Astrocyte (in vitro differentiated cells and primary cell): ENCODE measurements at regions not wholly inside any gene's neighbourhood (a gene's known extent, or its start where the extent isn't known, plus 50 kb on each side); places are given as distances from the start of the nearest gene placed in this dataset.

Source experiments
- DNase-seq: peaks from one replicate; pipeline ENCODE4 v3.0.0-alpha.2; 2010; ENCODE audit warnings: low read depth
- FAIRE-seq: peaks from 2 replicates; lab custom pipeline; 2011; peaks lifted over from hg19 to GRCh38; lab: Jason Lieb, UNC
- H2AFZ ChIP-seq: 2 replicates; pipeline ENCODE4 v1.6.0; 2012; ENCODE audit warnings: low read depth, low read length, inconsistent platforms
- H3K27ac ChIP-seq: 2 replicates; pipeline ENCODE4 v1.5.1; 2011; ENCODE audit warnings: low read depth, low read length, inconsistent platforms
- H3K27me3 ChIP-seq: 2 replicates; pipeline ENCODE4 v1.6.0; 2011; ENCODE audit warnings: low read length, inconsistent platforms; ENCODE audit not compliant: insufficient read depth
- H3K36me3 ChIP-seq: 2 replicates; pipeline ENCODE4 v1.5.1; 2011; ENCODE audit warnings: low read length, inconsistent platforms; ENCODE audit not compliant: insufficient read depth
- H3K4me1 ChIP-seq: 2 replicates; pipeline ENCODE4 v1.5.1; 2011; ENCODE audit warnings: low read length, inconsistent platforms; ENCODE audit not compliant: insufficient read depth
- H3K4me2 ChIP-seq: 2 replicates; pipeline ENCODE4 v1.6.0; 2012; ENCODE audit warnings: low read length, inconsistent platforms
- H3K4me3 ChIP-seq: 2 replicates; pipeline ENCODE4 v1.5.1; 2011; ENCODE audit warnings: low read depth, mild to moderate bottlenecking, low read length, inconsistent platforms; ENCODE audit not compliant: insufficient read depth
- H3K79me2 ChIP-seq: 2 replicates; pipeline ENCODE4 v1.6.0; 2012; ENCODE audit warnings: mild to moderate bottlenecking, low read length, inconsistent platforms; ENCODE audit not compliant: insufficient read depth
- H3K9ac ChIP-seq: 2 replicates; pipeline ENCODE4 v1.6.0; 2012; ENCODE audit warnings: mild to moderate bottlenecking, low read length, inconsistent platforms
- H3K9me3 ChIP-seq: 2 replicates; pipeline ENCODE4 v1.5.1; 2012; ENCODE audit warnings: low read depth, mild to moderate bottlenecking, low read length, inconsistent platforms; ENCODE audit not compliant: insufficient read depth
- H4K20me1 ChIP-seq: 2 replicates; pipeline ENCODE4 v1.6.0; 2012; ENCODE audit warnings: low read length, inconsistent platforms; ENCODE audit not compliant: insufficient read depth
- H3K27ac Mint-ChIP-seq: one replicate; pipeline ENCODE4 v1.8.0; 2021; ENCODE audit warnings: mild to moderate bottlenecking, mixed read lengths; ENCODE audit not compliant: unreplicated experiment
- H3K27me3 Mint-ChIP-seq: one replicate; pipeline ENCODE4 v1.8.0; 2021; ENCODE audit warnings: low read depth, mixed read lengths; ENCODE audit not compliant: unreplicated experiment
- H3K36me3 Mint-ChIP-seq: one replicate; pipeline ENCODE4 v1.8.0; 2021; ENCODE audit warnings: low read depth, mixed read lengths; ENCODE audit not compliant: unreplicated experiment
- H3K4me1 Mint-ChIP-seq: one replicate; pipeline ENCODE4 v1.8.0; 2021; ENCODE audit warnings: low read depth, mixed read lengths; ENCODE audit not compliant: unreplicated experiment
- H3K4me3 Mint-ChIP-seq: one replicate; pipeline ENCODE4 v1.8.0; 2021; ENCODE audit warnings: mild to moderate bottlenecking, moderate library complexity, mixed read lengths; ENCODE audit not compliant: unreplicated experiment
- H3K9me3 Mint-ChIP-seq: one replicate; pipeline ENCODE4 v1.8.0; 2021; ENCODE audit warnings: mild to moderate bottlenecking, mixed read lengths; ENCODE audit not compliant: unreplicated experiment
- CTCF ChIP-seq: IDR thresholded peaks from 2 replicates; pipeline ENCODE4 v1.5.1; 2011; ENCODE audit warnings: low read depth, mild to moderate bottlenecking, inconsistent platforms, low read length, moderate library complexity; ENCODE audit not compliant: insufficient read depth
- EZH2 ChIP-seq: IDR thresholded peaks from 2 replicates; pipeline ENCODE4 v1.6.1; 2012; ENCODE audit warnings: mild to moderate bottlenecking, low read length, inconsistent platforms; ENCODE audit not compliant: insufficient read depth

DNA sequence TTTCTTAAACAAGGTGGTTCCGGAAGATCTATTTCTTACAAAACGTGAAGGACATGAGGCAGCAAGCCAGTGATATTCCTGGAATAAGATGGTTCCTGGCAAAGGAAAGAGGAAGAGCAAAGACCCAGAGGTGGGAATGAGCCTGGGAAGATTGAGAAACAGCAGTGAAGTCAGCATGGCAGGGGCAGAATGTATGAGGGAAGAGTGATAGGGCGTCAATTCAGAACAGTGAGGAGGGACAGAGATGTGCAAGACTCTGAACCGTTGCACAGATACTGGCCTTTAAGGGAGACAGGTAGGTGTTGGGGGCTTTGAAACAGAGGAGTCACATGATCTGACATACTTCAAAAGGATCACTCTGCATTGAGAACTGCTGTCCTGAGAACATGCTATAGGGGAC lies 338.3 kb downstream of the CBLN4 start:
- Histone ChIP-seq H3K9ac (no peak overlapping the region), H3K4me1 (no peaks in the 10 kb centered on the region), H3K4me2 (no peak overlapping the region), H2AFZ (no peak overlapping the region), H3K4me3 (no peak overlapping the region), H3K36me3 (no peaks in the 10 kb centered on the region), H3K27ac (no peak overlapping the region), H3K9me3 (no peaks in the 10 kb centered on the region), H3K79me2 (no peaks in the 10 kb centered on the region), H3K27me3 (no peaks in the 10 kb centered on the region), H4K20me1 (no peaks in the 10 kb centered on the region)
- FAIRE-seq (no peak), DNase-seq (no peak)
- H3K4me1 Mint-ChIP-seq: no peaks in the 10 kb centered on the region
- TF ChIP-seq EZH2 (no peak), CTCF (no peak)
- no peaks in the 10 kb centered on the region for H3K27me3 Mint-ChIP-seq
- H3K36me3 Mint-ChIP-seq: no peaks in the 10 kb centered on the region
- H3K4me3 Mint-ChIP-seq: no peak overlapping the region
- H3K27ac Mint-ChIP-seq: no peak overlapping the region
- no peaks in the 10 kb centered on the region for H3K9me3 Mint-ChIP-seq

DNA sequence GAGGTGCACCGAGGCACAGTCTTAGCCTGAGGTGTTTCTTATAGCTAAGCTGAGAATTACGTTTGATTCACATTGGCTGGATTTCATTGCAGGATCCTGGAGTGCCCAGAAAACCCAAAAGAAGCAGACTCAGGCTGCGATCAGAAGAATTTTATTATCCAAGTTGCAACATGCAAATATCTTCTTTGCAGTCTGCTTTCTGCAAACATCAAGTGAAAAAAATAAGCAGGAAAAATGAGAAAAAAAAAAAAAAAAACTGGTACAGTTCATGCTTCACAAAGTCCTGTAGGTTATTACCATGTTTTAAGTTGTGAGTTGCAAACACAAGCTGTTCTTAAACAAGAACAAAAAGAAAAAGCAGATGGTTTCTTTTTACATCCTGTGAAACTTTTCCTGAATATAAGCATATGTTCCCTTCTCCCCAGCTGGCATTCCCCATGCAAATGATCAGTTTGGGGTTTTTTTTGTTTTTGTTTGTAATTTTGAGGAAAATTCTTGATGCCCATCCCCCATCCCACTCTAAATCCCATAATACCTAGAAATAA lies 349.0 kb downstream of the CBLN4 start:
- Histone ChIP-seq H3K27me3 (no peaks in the 10 kb centered on the region), H3K9ac (no peak overlapping the region), H3K4me2 (no peak overlapping the region), H3K4me3 (no peak overlapping the region), H3K36me3 (no peaks in the 10 kb centered on the region), H3K27ac (no peak overlapping the region), H3K79me2 (no peaks in the 10 kb centered on the region), H4K20me1 (no peaks in the 10 kb centered on the region), H2AFZ (no peak overlapping the region), H3K9me3 (no peaks in the 10 kb centered on the region), H3K4me1 (no peaks in the 10 kb centered on the region)
- TF ChIP-seq CTCF (no peak), EZH2 (no peak)
- Mint-ChIP-seq H3K27ac (no peak overlapping the region), H3K36me3 (no peaks in the 10 kb centered on the region), H3K9me3 (peaks cover 2% of the 10 kb centered on the region), H3K27me3 (no peaks in the 10 kb centered on the region), H3K4me3 (no peak overlapping the region), H3K4me1 (no peaks in the 10 kb centered on the region)
- DNase-seq: no peak
- no peak for FAIRE-seq

GRCh38 chr20:55650657-55651360 lies 354.5 kb downstream of the CBLN4 start:
- Histone ChIP-seq H3K4me3 (no peak overlapping the region), H3K9ac (no peak overlapping the region), H3K4me2 (no peak overlapping the region), H3K27ac (no peak overlapping the region), H3K36me3 (no peaks in the 10 kb centered on the region), H3K9me3 (no peaks in the 10 kb centered on the region), H4K20me1 (no peaks in the 10 kb centered on the region), H2AFZ (no peak overlapping the region), H3K27me3 (no peaks in the 10 kb centered on the region), H3K79me2 (no peaks in the 10 kb centered on the region), H3K4me1 (no peaks in the 10 kb centered on the region)
- DNase-seq: no peak
- no peaks in the 10 kb centered on the region for H3K36me3 Mint-ChIP-seq
- no peak for FAIRE-seq
- H3K9me3 Mint-ChIP-seq: peaks cover 2% of the 10 kb centered on the region
- no peak overlapping the region for H3K4me3 Mint-ChIP-seq
- TF ChIP-seq CTCF: no peak
- TF ChIP-seq EZH2: no peak
- no peaks in the 10 kb centered on the region for H3K27me3 Mint-ChIP-seq
- no peaks in the 10 kb centered on the region for H3K4me1 Mint-ChIP-seq
- H3K27ac Mint-ChIP-seq: no peak overlapping the region
